ENCODE measurements at regions not wholly inside any gene's neighbourhood (a gene's known extent, or its start where the extent isn't known, plus 50 kb on each side); places are given as distances from the start of the nearest gene placed in this dataset.

GRCh38 chr21:23712166-23712565 lies 1895.1 kb downstream of the MRPL39 start:
- TF ChIP-seq CTCF (IDR thresholded peaks at IDR 0.05) (no peak), POLR2AphosphoS5 (IDR thresholded peaks at IDR 0.05; ENCODE audit: insufficient read depth in 1 of 2, low read depth in 1 of 2) (no peak)

Measured in vagina (tissue), 2 donors.